Breast epithelium (tissue), 4 donors: ENCODE measurements at regions not wholly inside any gene's neighbourhood (a gene's known extent, or its start where the extent isn't known, plus 50 kb on each side); places are given as distances from the start of the nearest gene placed in this dataset.
"Not testable (repeated sequence)": the region's sequence is repeated elsewhere in the genome, so short reads cannot be mapped to it uniquely, and the experiment has no call there.

Experiments
- DNase-seq, 2 donors: peaks; one replicate each; pipeline ENCODE4 v3.0.0-alpha.2; 2019; ENCODE audit warnings: low spot score in 2 of 2
- H3K27ac ChIP-seq, 2 donors: fragments of 200-600 bp; sonication (generic) in 1 of 2; one replicate each; pipeline ENCODE4 v1.5.1; 2016 to 2019; ENCODE audit warnings: mild to moderate bottlenecking in 1 of 2
- H3K27me3 ChIP-seq, 2 donors: fragments of 200-600 bp; sonication (generic) in 1 of 2; one replicate each; pipeline versions ENCODE4 v1.5.1 to v1.6.0; 2017 to 2019; ENCODE audit warnings: control low read depth in 1 of 2, mild to moderate bottlenecking in 1 of 2
- H3K36me3 ChIP-seq: fragments of 200-600 bp; one replicate; pipeline ENCODE4 v1.5.1; 2019
- H3K4me1 ChIP-seq, 2 donors: fragments of 200-600 bp; sonication (generic); one replicate each; pipeline ENCODE4 v1.5.1; 2016 to 2019; ENCODE audit warnings: control low read depth in 1 of 2
- H3K4me3 ChIP-seq, 3 donors: fragments of 200-600 bp; sonication (generic); 1 replicate in 2 of 3; 2 replicates in 1 of 3; pipeline ENCODE4 v1.5.1; 2016 to 2019; ENCODE audit warnings: mild to moderate bottlenecking in 3 of 3, moderate library complexity in 2 of 3
- H3K9me3 ChIP-seq, 2 donors: fragments of 200-600 bp; sonication (generic) in 1 of 2; one replicate each; pipeline ENCODE4 v1.5.1; 2016 to 2019; ENCODE audit warnings: control low read depth in 1 of 2
- POLR2A ChIP-seq: fragments of 450-650 bp; IDR thresholded peaks from one replicate; pipeline ENCODE4 v1.6.1; 2016; ENCODE audit warnings: antibody characterized with exemption, mild to moderate bottlenecking, moderate library complexity
- POLR2AphosphoS5 ChIP-seq, 3 donors: sonication (generic); formaldehyde crosslinking; IDR thresholded peaks; one replicate each; pipeline ENCODE4 v1.6.1; 2017; ENCODE audit warnings: antibody characterized with exemption in 3 of 3
- intact Hi-C: fragments of 100-400 bp; cut with DNase I; formaldehyde crosslinking; loops from one replicate; pipeline ENCODE4 v1.15.1; 2023; ENCODE audit warnings: low total_unique reads
- TF ChIP-seq, protein P1 (sequence below), 3 donors: fragments of 450-650 bp; IDR thresholded peaks; one replicate each; pipeline ENCODE4 v1.5.1; 2016 to 2017; ENCODE audit warnings: antibody characterized with exemption in 3 of 3, mild to moderate bottlenecking in 3 of 3, moderate library complexity in 3 of 3

DNA sequence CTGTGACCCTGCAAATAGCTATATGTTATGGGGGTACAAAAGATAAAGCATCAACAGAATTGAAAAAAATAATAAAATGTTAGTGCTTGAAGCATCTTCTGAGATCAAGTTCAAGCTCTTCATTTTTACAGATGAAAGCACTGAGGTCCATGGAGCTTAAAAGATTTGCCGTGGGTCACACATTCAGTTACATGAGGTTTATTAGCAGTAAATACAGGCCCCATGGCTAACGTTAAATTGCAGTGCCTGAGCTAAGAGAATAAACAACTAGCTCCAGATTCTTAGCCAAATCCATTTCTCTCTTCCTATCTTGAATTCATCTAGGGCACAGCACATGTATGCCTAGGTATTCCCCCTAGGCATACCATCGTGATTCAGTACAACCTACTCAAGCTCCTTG, 2052.7 kb upstream of the C9orf72 start:
- no peaks in the 10 kb centered on the region for H3K36me3 ChIP-seq
- no peaks in the 10 kb centered on the region for H3K4me1 ChIP-seq
- no peak overlapping the region for H3K27ac ChIP-seq
- intact Hi-C loops, result no loop called here
- H3K27me3 ChIP-seq, result no peaks in the 10 kb centered on the region
- H3K4me3 ChIP-seq, result no peak overlapping the region
- TF ChIP-seq POLR2A (no peak), POLR2AphosphoS5 (IDR thresholded peaks at IDR 0.05) (no peak)
- TF ChIP-seq, protein P1, sequence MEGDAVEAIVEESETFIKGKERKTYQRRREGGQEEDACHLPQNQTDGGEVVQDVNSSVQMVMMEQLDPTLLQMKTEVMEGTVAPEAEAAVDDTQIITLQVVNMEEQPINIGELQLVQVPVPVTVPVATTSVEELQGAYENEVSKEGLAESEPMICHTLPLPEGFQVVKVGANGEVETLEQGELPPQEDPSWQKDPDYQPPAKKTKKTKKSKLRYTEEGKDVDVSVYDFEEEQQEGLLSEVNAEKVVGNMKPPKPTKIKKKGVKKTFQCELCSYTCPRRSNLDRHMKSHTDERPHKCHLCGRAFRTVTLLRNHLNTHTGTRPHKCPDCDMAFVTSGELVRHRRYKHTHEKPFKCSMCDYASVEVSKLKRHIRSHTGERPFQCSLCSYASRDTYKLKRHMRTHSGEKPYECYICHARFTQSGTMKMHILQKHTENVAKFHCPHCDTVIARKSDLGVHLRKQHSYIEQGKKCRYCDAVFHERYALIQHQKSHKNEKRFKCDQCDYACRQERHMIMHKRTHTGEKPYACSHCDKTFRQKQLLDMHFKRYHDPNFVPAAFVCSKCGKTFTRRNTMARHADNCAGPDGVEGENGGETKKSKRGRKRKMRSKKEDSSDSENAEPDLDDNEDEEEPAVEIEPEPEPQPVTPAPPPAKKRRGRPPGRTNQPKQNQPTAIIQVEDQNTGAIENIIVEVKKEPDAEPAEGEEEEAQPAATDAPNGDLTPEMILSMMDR (IDR thresholded peaks at IDR 0.05), result no peak
- DNase-seq, result no peak
- no peaks in the 10 kb centered on the region for H3K9me3 ChIP-seq

DNA sequence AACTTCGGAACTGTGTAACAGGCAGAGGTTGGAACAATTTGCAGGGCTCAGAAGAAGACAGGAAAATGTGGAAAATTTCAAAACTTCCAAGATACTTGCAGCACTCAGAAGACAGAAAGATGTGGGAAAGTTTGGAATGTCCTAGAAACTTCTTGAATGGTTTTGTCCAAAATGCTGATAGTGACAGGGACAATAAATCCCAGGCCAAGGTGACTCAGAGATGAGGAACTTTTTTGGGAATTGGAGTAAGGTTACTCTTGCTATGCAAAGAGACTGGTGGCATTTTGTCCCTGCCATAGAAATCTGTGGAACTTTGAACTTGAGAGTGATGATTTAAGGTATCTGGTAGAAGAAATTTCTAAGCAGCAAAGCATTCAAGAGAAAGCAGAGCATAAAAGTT, 2055.6 kb upstream of the C9orf72 start:
- H3K4me3 ChIP-seq, H3K9me3 ChIP-seq, intact Hi-C loops, H3K4me1 ChIP-seq, DNase-seq, H3K27me3 ChIP-seq, H3K27ac ChIP-seq, H3K36me3 ChIP-seq: not testable (repeated sequence)

DNA sequence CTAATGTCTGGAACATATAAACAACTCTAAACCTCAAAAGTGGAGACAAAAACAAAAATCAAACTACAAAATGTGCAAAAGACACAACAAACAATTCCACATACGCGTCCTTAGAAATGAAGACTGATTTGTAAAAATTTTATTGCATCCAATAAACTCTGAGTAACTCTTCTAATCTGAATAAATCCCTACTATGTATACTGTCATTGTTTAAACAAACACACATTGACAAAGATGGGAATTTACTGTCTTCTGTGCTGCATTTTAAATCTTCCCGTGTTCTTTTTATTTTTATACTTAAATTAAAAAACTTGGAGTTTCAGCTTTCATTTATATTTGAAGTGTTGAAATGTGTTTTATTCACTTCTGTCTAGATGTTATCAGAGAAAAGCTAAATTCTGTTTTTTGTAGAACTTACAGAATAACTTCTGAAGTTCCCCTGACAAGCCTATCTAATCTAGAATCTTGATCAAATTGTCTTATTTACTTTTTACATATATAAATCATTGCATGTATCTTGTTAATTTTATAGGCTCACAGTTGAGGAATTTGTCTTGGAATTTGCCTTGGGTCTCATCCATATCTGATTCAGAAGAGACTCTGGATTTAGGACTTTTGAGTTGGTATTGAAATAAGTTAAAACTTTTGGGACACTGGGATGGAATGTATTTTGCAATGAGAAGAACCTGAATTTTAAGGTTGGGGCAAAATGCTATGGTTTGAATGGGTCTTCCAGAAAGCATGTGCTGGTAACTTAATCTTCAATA, 2064.4 kb upstream of the C9orf72 start:
- Histone ChIP-seq H3K27ac (no peak overlapping the region), H3K36me3 (no peaks in the 10 kb centered on the region)
- intact Hi-C loops, result no loop called here

DNA sequence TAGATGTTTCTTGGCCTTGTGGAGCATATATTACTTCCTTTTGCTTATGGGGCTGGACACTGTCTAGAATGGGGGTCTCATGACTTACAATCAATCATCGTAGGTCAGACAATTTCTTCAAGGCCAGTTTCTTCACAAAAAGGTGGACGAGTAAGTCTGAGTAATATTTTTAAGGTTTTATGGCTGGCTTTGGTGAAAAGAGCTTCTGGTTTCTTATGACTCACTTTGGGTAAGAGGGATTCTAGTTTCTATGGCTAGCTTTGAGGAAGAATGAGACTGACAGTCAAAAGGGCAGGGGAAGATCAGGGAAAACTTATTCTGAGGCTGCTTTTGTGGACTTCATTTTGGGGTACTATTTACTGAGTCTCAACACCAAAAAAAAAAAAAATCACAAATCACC, 2067.2 kb upstream of the C9orf72 start:
- no peaks in the 10 kb centered on the region for H3K9me3 ChIP-seq
- intact Hi-C loops, result no loop called here

More for the DNA sequence above, 2064.4 kb upstream of the C9orf72 start:
- no peaks in the 10 kb centered on the region for H3K27me3 ChIP-seq
- no peaks in the 10 kb centered on the region for H3K4me1 ChIP-seq
- no peak for DNase-seq
- no peaks in the 10 kb centered on the region for H3K9me3 ChIP-seq
- TF ChIP-seq POLR2A (no peak), POLR2AphosphoS5 (IDR thresholded peaks at IDR 0.05) (no peak)
- TF ChIP-seq, protein P1 (IDR thresholded peaks at IDR 0.05), result no peak
- no peak overlapping the region for H3K4me3 ChIP-seq

DNA sequence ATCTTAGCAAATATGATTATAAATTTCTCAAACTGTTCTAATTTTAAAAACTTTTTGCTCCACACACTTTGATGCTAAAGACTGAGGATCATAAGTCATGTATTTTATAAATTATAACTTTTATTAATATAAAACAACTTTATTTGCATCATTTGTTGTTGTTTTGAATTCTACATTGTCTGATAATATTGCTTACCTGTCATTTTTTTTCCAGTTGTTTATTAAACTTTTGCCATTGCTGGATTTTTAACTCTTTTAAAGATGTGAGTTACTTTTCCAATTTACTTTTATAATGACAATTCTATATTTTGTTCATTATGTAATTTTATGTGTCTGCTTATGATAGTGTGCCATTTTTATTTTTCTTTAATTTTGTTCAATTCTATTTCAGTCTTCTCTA, 2071.2 kb upstream of the C9orf72 start:
- intact Hi-C loops, result no loop called here
- no peak for DNase-seq
- Histone ChIP-seq H3K27ac (no peak overlapping the region), H3K4me1 (no peaks in the 10 kb centered on the region), H3K36me3 (no peaks in the 10 kb centered on the region), H3K9me3 (no peaks in the 10 kb centered on the region), H3K27me3 (no peaks in the 10 kb centered on the region), H3K4me3 (no peak overlapping the region)
- TF ChIP-seq, protein P1 (IDR thresholded peaks at IDR 0.05), result no peak
- TF ChIP-seq POLR2A, result no peak
- no peak for TF ChIP-seq POLR2AphosphoS5 (IDR thresholded peaks at IDR 0.05)

More for the DNA sequence above, 2067.2 kb upstream of the C9orf72 start:
- H3K36me3 ChIP-seq, result no peaks in the 10 kb centered on the region
- H3K4me3 ChIP-seq, result no peak overlapping the region
- H3K4me1 ChIP-seq, result no peaks in the 10 kb centered on the region
- TF ChIP-seq, protein P1 (IDR thresholded peaks at IDR 0.05), result no peak
- TF ChIP-seq POLR2A, result no peak
- TF ChIP-seq POLR2AphosphoS5 (IDR thresholded peaks at IDR 0.05), result no peak
- no peak for DNase-seq
- H3K27me3 ChIP-seq, result no peaks in the 10 kb centered on the region
- H3K27ac ChIP-seq, result no peak overlapping the region
